ENCODE measurements at regions not wholly inside any gene's neighbourhood (a gene's known extent, or its start where the extent isn't known, plus 50 kb on each side); places are given as distances from the start of the nearest gene placed in this dataset.

DNA sequence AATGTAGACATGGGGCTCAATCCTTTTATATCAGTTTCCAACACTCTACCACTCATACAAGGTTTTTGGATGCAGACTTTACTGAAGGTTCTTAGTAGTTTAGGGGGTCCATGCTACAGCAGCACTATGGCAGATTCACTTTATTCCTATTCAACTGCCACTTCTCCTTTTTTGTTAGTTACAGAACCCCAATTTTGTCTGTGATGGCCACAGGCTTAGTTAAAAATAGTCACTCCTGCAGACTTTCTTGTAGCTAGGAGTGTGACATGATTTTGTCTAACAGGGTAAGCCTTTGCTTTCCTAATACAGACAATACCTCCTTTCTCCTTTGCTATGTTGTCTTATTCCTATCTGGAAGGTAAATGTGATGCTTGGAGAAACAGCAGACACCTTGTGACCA, 90.0 kb upstream of the SLC24A3 start:
- Histone ChIP-seq H3K4me1 (ENCODE audit: insufficient read depth, low read length) (no peaks in the 10 kb centered on the region), H3K27ac (ENCODE audit: low read depth, low read length) (no peak overlapping the region), H3K4me2 (ENCODE audit: insufficient read depth, low read length) (no peak overlapping the region), H3K36me3 (ENCODE audit: insufficient read depth, low read length) (no peaks in the 10 kb centered on the region), H2AFZ (ENCODE audit: low read length) (no peak overlapping the region), H4K20me1 (ENCODE audit: insufficient read depth, low read length) (no peaks in the 10 kb centered on the region), H3K79me2 (ENCODE audit: insufficient read depth, low read length) (no peaks in the 10 kb centered on the region), H3K27me3 (ENCODE audit: insufficient read depth, low read length) (no peaks in the 10 kb centered on the region), H3K9me3 (ENCODE audit: low read depth, low read length) (peaks cover 3% of the 10 kb centered on the region), H3K4me3 (ENCODE audit: insufficient read depth, low read length) (no peak overlapping the region)
- DNase-seq (ENCODE audit: insufficient read length, low spot score, missing footprints): no peak
- TF ChIP-seq, protein P1, sequence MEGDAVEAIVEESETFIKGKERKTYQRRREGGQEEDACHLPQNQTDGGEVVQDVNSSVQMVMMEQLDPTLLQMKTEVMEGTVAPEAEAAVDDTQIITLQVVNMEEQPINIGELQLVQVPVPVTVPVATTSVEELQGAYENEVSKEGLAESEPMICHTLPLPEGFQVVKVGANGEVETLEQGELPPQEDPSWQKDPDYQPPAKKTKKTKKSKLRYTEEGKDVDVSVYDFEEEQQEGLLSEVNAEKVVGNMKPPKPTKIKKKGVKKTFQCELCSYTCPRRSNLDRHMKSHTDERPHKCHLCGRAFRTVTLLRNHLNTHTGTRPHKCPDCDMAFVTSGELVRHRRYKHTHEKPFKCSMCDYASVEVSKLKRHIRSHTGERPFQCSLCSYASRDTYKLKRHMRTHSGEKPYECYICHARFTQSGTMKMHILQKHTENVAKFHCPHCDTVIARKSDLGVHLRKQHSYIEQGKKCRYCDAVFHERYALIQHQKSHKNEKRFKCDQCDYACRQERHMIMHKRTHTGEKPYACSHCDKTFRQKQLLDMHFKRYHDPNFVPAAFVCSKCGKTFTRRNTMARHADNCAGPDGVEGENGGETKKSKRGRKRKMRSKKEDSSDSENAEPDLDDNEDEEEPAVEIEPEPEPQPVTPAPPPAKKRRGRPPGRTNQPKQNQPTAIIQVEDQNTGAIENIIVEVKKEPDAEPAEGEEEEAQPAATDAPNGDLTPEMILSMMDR (IDR thresholded peaks at IDR 0.05; ENCODE audit: extremely low read depth, low read depth, low read length): no peak

DNA sequence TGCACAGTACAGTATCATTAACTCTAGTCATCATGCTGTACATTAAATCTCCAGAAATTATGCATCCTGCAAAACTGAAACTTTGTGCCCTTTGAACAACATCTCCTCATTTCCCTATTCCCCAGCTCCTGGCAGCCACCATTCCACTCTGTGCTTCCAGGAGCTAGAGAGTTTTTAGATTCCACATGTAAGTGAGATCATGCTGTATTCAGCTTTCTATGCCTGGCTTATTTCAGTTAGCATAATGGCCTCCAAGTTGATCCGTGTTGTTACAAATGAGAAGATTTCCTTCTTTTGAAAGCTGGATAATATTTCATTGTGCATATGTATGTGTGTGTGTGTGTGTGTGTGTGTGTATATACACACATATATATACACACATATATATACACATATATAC, 86.9 kb upstream of the SLC24A3 start:
- no peak overlapping the region for H3K27ac ChIP-seq (ENCODE audit: low read depth, low read length)
- no peaks in the 10 kb centered on the region for H4K20me1 ChIP-seq (ENCODE audit: insufficient read depth, low read length)
- no peak for DNase-seq (ENCODE audit: insufficient read length, low spot score, missing footprints)
- no peaks in the 10 kb centered on the region for H3K27me3 ChIP-seq (ENCODE audit: insufficient read depth, low read length)
- H2AFZ ChIP-seq (ENCODE audit: low read length): no peak overlapping the region
- no peaks in the 10 kb centered on the region for H3K4me1 ChIP-seq (ENCODE audit: insufficient read depth, low read length)
- H3K9me3 ChIP-seq (ENCODE audit: low read depth, low read length): no peaks in the 10 kb centered on the region
- H3K79me2 ChIP-seq (ENCODE audit: insufficient read depth, low read length): no peaks in the 10 kb centered on the region
- TF ChIP-seq, protein P1 (IDR thresholded peaks at IDR 0.05; ENCODE audit: extremely low read depth, low read depth, low read length): no peak
- no peak overlapping the region for H3K4me3 ChIP-seq (ENCODE audit: insufficient read depth, low read length)
- H3K36me3 ChIP-seq (ENCODE audit: insufficient read depth, low read length): no peaks in the 10 kb centered on the region
- H3K4me2 ChIP-seq (ENCODE audit: insufficient read depth, low read length): no peak overlapping the region

GRCh38 chr20:19129306-19129705, 83.1 kb upstream of the SLC24A3 start:
- Histone ChIP-seq H3K4me1 (ENCODE audit: insufficient read depth, low read length) (no peaks in the 10 kb centered on the region), H3K27ac (ENCODE audit: low read depth, low read length) (no peak overlapping the region), H3K79me2 (ENCODE audit: insufficient read depth, low read length) (no peaks in the 10 kb centered on the region), H3K36me3 (ENCODE audit: insufficient read depth, low read length) (no peaks in the 10 kb centered on the region), H3K9me3 (ENCODE audit: low read depth, low read length) (no peaks in the 10 kb centered on the region), H4K20me1 (ENCODE audit: insufficient read depth, low read length) (no peaks in the 10 kb centered on the region), H3K4me2 (ENCODE audit: insufficient read depth, low read length) (no peak overlapping the region), H3K4me3 (ENCODE audit: insufficient read depth, low read length) (no peak overlapping the region), H2AFZ (ENCODE audit: low read length) (no peak overlapping the region), H3K27me3 (ENCODE audit: insufficient read depth, low read length) (no peaks in the 10 kb centered on the region)
- TF ChIP-seq, protein P1 (IDR thresholded peaks at IDR 0.05; ENCODE audit: extremely low read depth, low read depth, low read length): no peak
- no peak for DNase-seq (ENCODE audit: insufficient read length, low spot score, missing footprints)

DNA sequence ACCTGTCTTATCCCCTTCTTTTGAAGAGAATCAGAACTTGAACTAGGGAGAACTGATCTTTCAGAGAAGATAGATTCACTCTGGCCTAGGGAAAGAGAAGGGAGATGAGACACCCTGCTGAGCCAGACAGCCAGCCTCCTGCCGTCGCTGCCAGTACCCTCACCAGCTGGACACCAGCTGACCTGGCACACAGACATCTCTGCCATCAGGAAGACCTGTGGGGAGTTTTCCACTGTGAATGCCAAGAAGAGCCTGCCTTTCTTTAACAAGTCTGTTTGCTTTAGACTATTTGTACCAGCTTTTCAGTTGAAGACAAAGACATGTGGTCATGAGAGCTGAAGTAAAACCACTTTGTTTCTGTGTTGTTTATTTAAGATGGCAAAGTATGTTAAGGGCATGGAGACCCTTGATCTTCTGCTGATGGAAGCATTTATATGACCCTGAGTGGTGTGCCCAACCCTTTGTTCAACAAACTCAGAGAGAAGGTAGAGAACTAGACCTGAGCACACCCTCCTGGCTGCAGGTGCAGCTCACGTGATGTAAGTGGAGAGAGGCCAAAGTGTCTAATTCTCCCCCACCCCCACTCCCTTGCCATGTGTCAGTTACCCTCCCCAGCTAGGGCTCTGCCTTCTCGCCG, 82.3 kb upstream of the SLC24A3 start:
- H3K4me3 ChIP-seq (ENCODE audit: insufficient read depth, low read length): no peak overlapping the region
- H3K36me3 ChIP-seq (ENCODE audit: insufficient read depth, low read length): no peaks in the 10 kb centered on the region
- no peak overlapping the region for H2AFZ ChIP-seq (ENCODE audit: low read length)
- TF ChIP-seq, protein P1 (IDR thresholded peaks at IDR 0.05; ENCODE audit: extremely low read depth, low read depth, low read length): no peak
- no peaks in the 10 kb centered on the region for H3K27me3 ChIP-seq (ENCODE audit: insufficient read depth, low read length)
- no peaks in the 10 kb centered on the region for H3K79me2 ChIP-seq (ENCODE audit: insufficient read depth, low read length)
- H3K27ac ChIP-seq (ENCODE audit: low read depth, low read length): no peak overlapping the region
- no peaks in the 10 kb centered on the region for H3K4me1 ChIP-seq (ENCODE audit: insufficient read depth, low read length)
- no peaks in the 10 kb centered on the region for H4K20me1 ChIP-seq (ENCODE audit: insufficient read depth, low read length)
- H3K9me3 ChIP-seq (ENCODE audit: low read depth, low read length): no peaks in the 10 kb centered on the region
- H3K4me2 ChIP-seq (ENCODE audit: insufficient read depth, low read length): no peak overlapping the region
- no peak for DNase-seq (ENCODE audit: insufficient read length, low spot score, missing footprints)
